ENCODE measurements at regions not wholly inside any gene's neighbourhood (a gene's known extent, or its start where the extent isn't known, plus 50 kb on each side); places are given as distances from the start of the nearest gene placed in this dataset.

DNA sequence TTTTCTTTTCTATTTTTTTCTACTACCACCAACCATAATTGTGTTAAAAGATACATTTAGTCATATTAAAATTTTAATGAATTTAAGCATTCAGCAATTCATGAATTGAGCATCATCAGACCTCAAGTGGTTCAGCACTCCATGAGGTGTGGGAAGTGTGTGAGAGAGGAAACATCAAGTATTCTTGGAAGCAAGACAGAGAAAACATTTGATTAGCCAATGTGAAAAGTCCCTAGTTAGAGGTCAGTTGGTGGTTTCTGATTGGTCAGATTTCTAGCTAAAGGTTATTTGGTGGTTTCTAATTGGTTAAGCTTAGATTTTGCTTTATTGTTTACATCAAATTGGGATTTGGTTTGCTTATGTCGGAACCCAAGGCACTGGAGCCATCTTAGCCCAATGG lies 134.7 kb downstream of the KLF5 start:
- POLR2A ChIA-PET, result no interaction called here
- no TSS peak for BruUV-seq (replicated peaks)

More for the DNA sequence above, 134.7 kb downstream of the KLF5 start:
- Histone ChIP-seq H3K36me3 (ENCODE audit: control insufficient read depth in 1 of 2, insufficient read depth in 2 of 2, low read length in 2 of 2) (no peaks in the 10 kb centered on the region), H3K4me3 (replicated peaks in 1 of 2; ENCODE audit: low read depth in 1 of 2, low read length in 2 of 2) (no peak overlapping the region), H3K9me2 (ENCODE audit: insufficient read depth) (no peaks in the 10 kb centered on the region), H3K9ac (ENCODE audit: low read length) (no peak overlapping the region), H4K20me1 (ENCODE audit: insufficient read depth) (no peaks in the 10 kb centered on the region), H3K4me1 (ENCODE audit: control insufficient read depth in 1 of 2, insufficient read depth in 2 of 2, low read length in 2 of 2) (peaks cover 0 to 6% of the 10 kb centered on the region in 2 experiments; a peak in 1 of 4 replicates), H3K27me3 (ENCODE audit: insufficient read depth, low read length) (no peaks in the 10 kb centered on the region), H2AFZ (ENCODE audit: low read depth, low read length, poor library complexity, severe bottlenecking) (peak overlapping the region; percentile 48), H3K4me2 (ENCODE audit: low read length) (no peak overlapping the region), H3K27ac (ENCODE audit: low read depth, low read length) (no peak overlapping the region), H3K79me2 (ENCODE audit: insufficient read depth, low read length) (no peaks in the 10 kb centered on the region), H3K9me3 (ENCODE audit: control insufficient read depth in 1 of 2, insufficient read depth in 1 of 2, low read depth in 1 of 2, low read length in 2 of 2) (no peaks in the 10 kb centered on the region)
- ATAC-seq (no peak), DNase-seq (ENCODE audit: low read depth, low spot score) (no peak)
- intact Hi-C loops (cut with micrococcal nuclease), result no loop called here
- TF ChIP-seq ZNF274 (IDR thresholded peaks at IDR 0.05; ENCODE audit: low read depth, low read length) (no peak), SIN3A (IDR thresholded peaks at IDR 0.05; ENCODE audit: low read depth) (no peak), CBX3 (IDR thresholded peaks at IDR 0.05; ENCODE audit: low read depth) (no peak), ATF3 (IDR thresholded peaks at IDR 0.05) (no peak), POLR2AphosphoS5 (IDR thresholded peaks at IDR 0.05; ENCODE audit: low read depth, low read length) (no peak), EZH2phosphoT487 (IDR thresholded peaks at IDR 0.05; ENCODE audit: borderline replicate concordance) (no peak), REST (IDR thresholded peaks at IDR 0.05; ENCODE audit: low read depth) (no peak)
- TF ChIP-seq, protein P1, sequence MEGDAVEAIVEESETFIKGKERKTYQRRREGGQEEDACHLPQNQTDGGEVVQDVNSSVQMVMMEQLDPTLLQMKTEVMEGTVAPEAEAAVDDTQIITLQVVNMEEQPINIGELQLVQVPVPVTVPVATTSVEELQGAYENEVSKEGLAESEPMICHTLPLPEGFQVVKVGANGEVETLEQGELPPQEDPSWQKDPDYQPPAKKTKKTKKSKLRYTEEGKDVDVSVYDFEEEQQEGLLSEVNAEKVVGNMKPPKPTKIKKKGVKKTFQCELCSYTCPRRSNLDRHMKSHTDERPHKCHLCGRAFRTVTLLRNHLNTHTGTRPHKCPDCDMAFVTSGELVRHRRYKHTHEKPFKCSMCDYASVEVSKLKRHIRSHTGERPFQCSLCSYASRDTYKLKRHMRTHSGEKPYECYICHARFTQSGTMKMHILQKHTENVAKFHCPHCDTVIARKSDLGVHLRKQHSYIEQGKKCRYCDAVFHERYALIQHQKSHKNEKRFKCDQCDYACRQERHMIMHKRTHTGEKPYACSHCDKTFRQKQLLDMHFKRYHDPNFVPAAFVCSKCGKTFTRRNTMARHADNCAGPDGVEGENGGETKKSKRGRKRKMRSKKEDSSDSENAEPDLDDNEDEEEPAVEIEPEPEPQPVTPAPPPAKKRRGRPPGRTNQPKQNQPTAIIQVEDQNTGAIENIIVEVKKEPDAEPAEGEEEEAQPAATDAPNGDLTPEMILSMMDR (IDR thresholded peaks at IDR 0.05 in 2 of 3, conservative IDR thresholded peaks at IDR 0.05 in 1 of 3; ENCODE audit: borderline replicate concordance in 1 of 3, insufficient read depth in 1 of 3, low read depth in 2 of 3, low read length in 2 of 3), result no peak
- RAD21 ChIA-PET (ENCODE audit: low non-redundant PET in 1 of 2, low total read pairs in 2 of 2, uncharacterized antibody in 2 of 2, unreplicated experiment in 2 of 2), result no interaction called here
- CTCF ChIA-PET, result no interaction called here

Data from HCT116 (cell line).